GM19372 (cell line): ENCODE measurements at regions not wholly inside any gene's neighbourhood (a gene's known extent, or its start where the extent isn't known, plus 50 kb on each side); places are given as distances from the start of the nearest gene placed in this dataset.
"Not testable (repeated sequence)": the region's sequence is repeated elsewhere in the genome, so short reads cannot be mapped to it uniquely, and the experiment has no call there.

Source experiments
- ATAC-seq: cut with Tn5 transposase; IDR thresholded peaks from one replicate; pipeline ENCODE4 v1.9.1; 2021; ENCODE audit warnings: mild to moderate bottlenecking, low read depth, moderate library complexity; ENCODE audit not compliant: unreplicated experiment

- ATAC-seq, result no peak
Observed at GRCh38 chr2:35831385-35831784, 524.2 kb upstream of the CRIM1 start.

GRCh38 chr2:35830833-35831232, 524.7 kb upstream of the CRIM1 start:
- ATAC-seq, result no peak

GRCh38 chr2:35827086-35827485, 528.5 kb upstream of the CRIM1 start:
- ATAC-seq, result no peak

GRCh38 chr2:35822716-35823115, 532.9 kb upstream of the CRIM1 start:
- ATAC-seq, result no peak

- no peak for ATAC-seq
Observed at GRCh38 chr2:35821675-35822074, 533.9 kb upstream of the CRIM1 start.

- ATAC-seq, result no peak
Observed at GRCh38 chr2:35820391-35820790, 535.2 kb upstream of the CRIM1 start.

- ATAC-seq, result no peak
Observed at GRCh38 chr2:35819033-35819432, 536.5 kb upstream of the CRIM1 start.

- not testable (repeated sequence) for ATAC-seq
Observed at GRCh38 chr2:35818359-35818758, 537.2 kb upstream of the CRIM1 start.

- not testable (repeated sequence) for ATAC-seq
Observed at GRCh38 chr2:35814597-35814996, 541.0 kb upstream of the CRIM1 start.

GRCh38 chr2:35803126-35803525, 552.5 kb upstream of the CRIM1 start:
- no peak for ATAC-seq

GRCh38 chr2:35794796-35795450, 560.7 kb upstream of the CRIM1 start:
- ATAC-seq, result no peak

- no peak for ATAC-seq
Observed at GRCh38 chr2:35790292-35790691, 565.3 kb upstream of the CRIM1 start.

GRCh38 chr2:35788543-35788942, 567.0 kb upstream of the CRIM1 start:
- ATAC-seq, result no peak

GRCh38 chr2:35787302-35788031, 568.1 kb upstream of the CRIM1 start:
- ATAC-seq, result no peak

GRCh38 chr2:35785564-35785963, 570.0 kb upstream of the CRIM1 start:
- ATAC-seq, result no peak

- ATAC-seq, result no peak
Observed at GRCh38 chr2:35784777-35785176, 570.8 kb upstream of the CRIM1 start.

GRCh38 chr2:35783723-35784122, 571.9 kb upstream of the CRIM1 start:
- no peak for ATAC-seq

GRCh38 chr2:35741556-35741955, 614.0 kb upstream of the CRIM1 start:
- ATAC-seq, result no peak

- no peak for ATAC-seq
Observed at GRCh38 chr2:35731674-35732073, 623.9 kb upstream of the CRIM1 start.

GRCh38 chr2:35714883-35715282, 640.7 kb upstream of the CRIM1 start:
- ATAC-seq, result no peak

- no peak for ATAC-seq
Observed at GRCh38 chr2:35708411-35708923, 647.1 kb upstream of the CRIM1 start.

GRCh38 chr2:35688309-35688708, 667.3 kb upstream of the CRIM1 start:
- ATAC-seq, result no peak
